ENCODE measurements at regions not wholly inside any gene's neighbourhood (a gene's known extent, or its start where the extent isn't known, plus 50 kb on each side); places are given as distances from the start of the nearest gene placed in this dataset.

DNA sequence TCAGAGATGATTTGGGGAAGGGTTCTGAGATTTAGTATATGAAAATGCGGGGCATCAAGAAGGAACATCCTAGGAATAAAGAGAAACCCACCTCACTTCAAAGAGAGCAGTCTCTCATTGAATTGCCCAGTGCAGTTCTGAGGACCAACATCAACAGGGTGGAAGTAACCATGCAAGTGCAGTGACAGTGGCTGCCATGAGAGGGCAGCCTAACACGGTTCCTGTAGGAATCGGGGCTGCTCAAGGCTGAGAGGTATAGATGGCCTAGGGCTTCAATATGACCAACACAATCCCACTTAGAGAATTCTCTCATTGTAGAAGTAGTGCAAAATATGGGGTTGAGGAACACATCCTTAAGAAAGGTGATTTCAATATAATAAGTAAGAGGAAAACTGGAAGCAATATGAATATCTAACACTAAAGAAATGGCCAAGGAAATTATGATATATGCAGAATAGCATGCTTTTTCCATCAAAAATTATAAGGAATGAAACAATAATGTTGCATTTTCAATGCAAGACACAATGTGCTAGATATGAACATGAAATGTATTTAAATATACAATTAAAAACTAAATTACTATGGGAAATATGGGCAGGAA lies 51.1 kb upstream of the ARRDC4 start:
- Histone ChIP-seq H3K9ac (ENCODE audit: low read length in 5 of 5) (no peak overlapping the region), H3K4me3 (ENCODE audit: low read depth in 1 of 5, low read length in 5 of 5) (no peak overlapping the region), H3K36me3 (ENCODE audit: control insufficient read depth in 5 of 5, insufficient read depth in 5 of 5, low read length in 5 of 5) (no peaks in the 10 kb centered on the region), H3K4me1 (ENCODE audit: control insufficient read depth in 5 of 5, insufficient read depth in 5 of 5, low read length in 5 of 5) (peaks cover 0 to under 1% (median 0%) of the 10 kb centered on the region in 5 donors), H3K27ac (ENCODE audit: low read depth, low read length) (no peak overlapping the region), H3K9me3 (ENCODE audit: control insufficient read depth in 5 of 5, low read length in 5 of 5) (no peaks in the 10 kb centered on the region), H3K27me3 (ENCODE audit: control insufficient read depth in 5 of 5, insufficient read depth in 4 of 5, low read length in 5 of 5) (peaks cover 4 to 26% (median 11%) of the 10 kb centered on the region in 5 donors)
